Stimulated activated CD4-positive, alpha-beta T cell treated with anti-CD3 and anti-CD28 coated beads, Interleukin-15, amount 100 ng/mL, for 48 hours (primary cell): ENCODE measurements at regions not wholly inside any gene's neighbourhood (a gene's known extent, or its start where the extent isn't known, plus 50 kb on each side); places are given as distances from the start of the nearest gene placed in this dataset.
"Not testable (repeated sequence)": the region's sequence is repeated elsewhere in the genome, so short reads cannot be mapped to it uniquely, and the experiment has no call there.

Source experiments
- DNase-seq, 2 donors: peaks; one replicate each; pipeline ENCODE4 v3.0.0-alpha.2; 2020; ENCODE audit warnings: low read depth in 2 of 2

DNA sequence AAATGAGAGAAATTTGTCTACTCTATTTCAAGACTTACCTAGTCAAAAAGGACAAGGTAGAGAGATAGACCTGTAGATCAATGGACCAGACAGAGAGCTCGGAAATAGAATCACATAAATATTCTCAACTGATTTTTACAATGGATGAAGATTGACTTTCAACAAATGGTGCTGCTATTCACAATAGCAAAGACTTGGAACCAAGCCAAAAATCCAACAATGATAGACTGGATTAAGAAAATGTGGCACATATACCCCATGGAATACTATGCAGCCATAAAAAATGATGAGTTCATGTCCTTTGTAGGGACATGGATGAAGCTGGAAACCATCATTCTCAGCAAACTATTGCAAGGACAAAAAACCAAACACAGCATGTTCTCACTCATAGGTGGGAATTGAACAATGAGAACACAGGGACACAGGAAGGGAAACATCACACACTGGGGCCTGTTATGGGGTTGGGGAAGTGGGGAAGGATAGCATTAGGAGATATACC lies 1128.2 kb downstream of the UQCRFS1 start:
- not testable (repeated sequence) for DNase-seq

DNA sequence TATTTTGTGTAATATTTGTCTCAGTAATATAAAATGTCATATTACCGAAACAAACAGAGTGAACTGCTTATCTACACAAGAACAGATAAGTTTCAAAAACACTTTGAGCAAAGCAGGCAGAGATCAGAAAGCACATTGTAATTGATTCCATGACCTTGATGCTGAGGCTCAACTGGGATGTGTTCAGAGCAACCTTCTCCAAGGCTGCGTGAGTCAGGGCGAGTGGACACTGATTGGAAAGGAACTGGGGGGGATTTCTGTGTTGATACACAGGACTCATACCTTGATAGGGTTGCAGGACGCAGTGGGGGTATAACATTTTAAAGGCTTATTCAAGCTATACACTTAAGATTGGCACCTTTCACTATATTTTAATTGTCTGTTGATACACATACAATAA lies 1136.3 kb downstream of the UQCRFS1 start:
- no peak for DNase-seq

DNA sequence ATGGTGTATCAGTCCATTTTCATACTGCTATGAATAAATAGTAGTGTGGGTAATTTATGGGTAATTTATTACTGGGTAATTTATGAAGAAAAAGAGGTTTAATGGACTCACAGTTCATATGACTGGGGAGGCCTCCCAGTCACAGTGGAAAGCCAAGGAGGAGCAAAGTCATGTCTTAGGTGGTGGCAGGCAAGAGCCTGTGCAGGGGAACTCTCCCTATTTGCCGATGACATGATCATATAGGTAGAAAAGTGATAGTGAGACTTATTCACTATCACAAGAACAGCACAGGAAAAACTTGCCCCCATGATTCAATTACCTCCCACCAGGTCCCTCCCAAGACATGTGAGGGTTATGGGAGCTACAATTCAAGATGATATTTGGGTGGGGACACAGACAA lies 1137.7 kb downstream of the UQCRFS1 start:
- DNase-seq = no peak

DNA sequence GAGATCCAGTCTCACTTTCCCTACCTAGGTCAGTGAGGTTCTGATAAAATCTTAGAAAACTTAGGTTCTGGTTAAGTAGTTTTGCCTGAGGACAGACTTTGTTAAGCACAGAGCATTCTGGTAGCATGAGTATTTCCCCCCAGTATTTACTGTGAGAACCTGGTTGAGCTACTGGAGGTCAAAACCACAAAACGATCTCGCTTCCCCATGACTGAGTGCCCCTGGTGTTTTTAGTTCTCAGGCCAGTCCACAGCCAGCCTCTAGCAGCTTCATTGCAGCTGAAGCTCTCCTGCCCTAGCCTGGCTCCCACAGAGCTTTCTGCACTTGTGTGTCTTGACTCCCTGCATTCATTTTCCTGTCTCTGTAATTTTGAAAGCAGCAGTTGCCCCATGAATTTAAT lies 1138.2 kb downstream of the UQCRFS1 start:
- no peak for DNase-seq

DNA sequence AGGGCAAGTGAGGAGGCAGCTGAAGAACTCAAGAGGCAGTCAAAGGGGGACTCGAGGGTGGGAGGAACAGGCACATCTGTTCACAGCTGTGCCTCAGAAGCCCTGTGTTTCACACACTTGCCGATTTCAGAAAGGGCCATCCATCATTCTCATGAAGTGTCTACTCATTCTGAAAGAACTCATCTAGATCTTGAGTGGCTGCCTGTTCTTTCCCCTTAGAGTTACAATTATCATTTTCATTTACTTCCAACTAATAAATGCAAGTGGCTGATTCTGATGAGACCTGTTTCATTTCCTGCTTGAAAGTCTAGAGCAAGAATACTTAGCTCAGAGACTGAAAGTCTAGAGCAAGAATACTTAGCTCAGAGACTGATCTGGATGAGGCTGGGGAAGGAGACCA lies 1145.1 kb downstream of the UQCRFS1 start:
- DNase-seq = no peak

DNA sequence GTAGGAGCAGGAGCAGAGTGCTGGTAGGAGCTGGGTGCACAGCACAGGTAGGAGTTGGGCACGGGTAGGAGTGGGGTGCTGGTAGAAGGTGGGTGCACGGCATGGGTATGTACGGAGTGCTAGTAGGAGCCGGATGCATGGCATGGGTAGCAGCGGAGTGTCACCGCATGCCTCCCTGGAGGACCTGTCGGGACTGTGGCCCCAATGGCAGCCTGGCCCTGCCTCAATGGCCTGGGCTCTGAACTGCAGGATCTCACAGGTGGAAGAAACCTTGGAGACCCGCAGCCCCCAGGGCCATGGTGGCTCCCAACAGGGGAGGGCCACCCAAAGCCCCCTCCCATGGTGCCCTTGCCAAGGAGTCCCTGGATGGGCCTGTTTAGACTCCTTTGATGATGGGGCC lies 1146.0 kb downstream of the UQCRFS1 start:
- no peak for DNase-seq

DNA sequence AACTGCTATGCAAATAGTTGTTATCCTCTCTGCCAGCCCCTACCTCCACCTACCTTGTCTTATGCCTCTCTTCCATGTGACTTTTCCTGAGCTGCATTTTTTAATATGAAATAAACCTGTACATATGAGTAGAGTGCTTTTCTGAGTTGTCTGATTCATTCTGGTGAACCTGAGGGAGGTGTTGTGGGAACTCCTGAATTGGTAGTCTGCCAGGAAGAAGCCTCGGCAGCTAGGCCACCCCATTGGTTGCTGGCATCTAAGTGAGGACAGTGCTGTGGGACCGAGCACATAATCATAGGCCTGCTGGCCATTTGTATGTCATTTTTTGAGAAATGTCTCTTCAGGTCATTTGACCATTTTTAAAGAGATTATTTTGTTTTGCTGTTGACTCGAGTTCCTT lies 1146.8 kb downstream of the UQCRFS1 start:
- no peak for DNase-seq

DNA sequence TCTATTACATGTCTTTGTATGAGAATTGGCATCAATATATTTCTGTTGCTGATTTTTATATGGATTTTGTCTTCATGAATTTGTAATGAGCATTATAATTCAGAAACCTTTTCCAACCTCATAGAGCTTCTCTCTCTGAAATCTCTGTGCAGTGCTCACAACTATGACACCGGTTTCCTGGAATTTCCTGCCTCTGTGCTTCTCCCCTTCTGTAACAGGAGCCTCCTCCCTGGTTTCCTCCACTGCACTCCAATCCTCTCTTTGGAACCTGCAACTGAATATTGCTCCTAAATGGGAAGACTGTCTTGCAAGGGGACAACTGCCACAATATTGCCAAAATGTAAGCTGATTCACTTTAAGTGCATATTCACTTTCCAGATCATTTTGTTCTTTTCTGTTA lies 1147.9 kb downstream of the UQCRFS1 start:
- DNase-seq = no peak

DNA sequence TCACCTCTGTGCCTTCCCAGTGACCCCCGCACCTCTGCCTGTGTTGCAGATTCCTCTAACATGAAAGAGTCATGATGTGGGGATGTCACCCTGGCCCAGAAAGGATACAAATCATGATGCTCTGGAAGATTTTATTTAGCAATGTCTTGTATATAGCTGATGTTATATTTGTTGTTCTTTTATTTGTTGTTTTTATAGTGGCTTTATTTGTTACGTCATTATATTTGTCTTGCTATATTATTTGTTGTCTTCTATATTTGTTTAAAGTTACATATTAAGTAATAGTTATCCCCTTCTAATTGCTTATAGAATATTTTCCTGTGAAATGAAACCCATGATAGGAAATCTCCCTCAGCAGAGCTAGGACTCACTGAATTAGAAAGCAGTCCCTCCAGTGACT lies 1149.2 kb downstream of the UQCRFS1 start:
- DNase-seq = no peak

DNA sequence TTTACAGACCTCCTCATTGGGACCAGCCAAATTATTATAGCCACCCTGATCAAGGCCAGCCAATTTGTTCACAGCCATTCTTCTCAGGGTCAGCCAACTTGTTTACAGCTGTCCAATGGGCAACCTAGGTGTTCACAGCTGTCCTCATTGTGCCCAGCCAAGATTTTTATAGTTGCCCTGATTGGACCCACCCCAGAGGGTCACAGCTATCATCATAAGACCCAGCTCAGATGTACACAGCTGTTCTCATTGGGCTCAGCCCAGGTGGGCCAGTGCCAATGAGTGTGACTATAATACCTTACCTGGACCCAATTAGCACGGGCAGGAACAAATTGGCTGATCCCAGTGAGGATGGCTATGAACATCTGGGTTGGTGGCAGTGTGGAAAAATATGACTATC lies 1151.8 kb downstream of the UQCRFS1 start:
- DNase-seq = no peak

DNA sequence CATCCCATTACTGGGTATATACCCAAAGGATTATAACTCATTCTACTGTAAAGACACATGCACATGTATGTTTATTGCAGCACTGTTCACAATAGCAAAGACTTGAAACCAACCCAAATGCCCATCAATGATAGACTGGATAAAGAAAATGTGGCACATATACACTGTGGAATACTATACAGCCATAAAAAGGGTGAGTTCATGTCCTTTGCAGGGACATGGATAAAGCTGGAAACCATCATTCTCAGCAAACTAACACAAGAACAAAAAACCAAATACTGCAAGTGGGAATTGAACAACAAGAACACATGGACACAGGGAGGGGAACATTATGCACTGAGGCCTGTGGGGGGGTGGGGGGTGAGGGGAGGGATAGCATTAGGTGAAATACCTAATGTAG lies 1155.9 kb downstream of the UQCRFS1 start:
- not testable (repeated sequence) for DNase-seq

DNA sequence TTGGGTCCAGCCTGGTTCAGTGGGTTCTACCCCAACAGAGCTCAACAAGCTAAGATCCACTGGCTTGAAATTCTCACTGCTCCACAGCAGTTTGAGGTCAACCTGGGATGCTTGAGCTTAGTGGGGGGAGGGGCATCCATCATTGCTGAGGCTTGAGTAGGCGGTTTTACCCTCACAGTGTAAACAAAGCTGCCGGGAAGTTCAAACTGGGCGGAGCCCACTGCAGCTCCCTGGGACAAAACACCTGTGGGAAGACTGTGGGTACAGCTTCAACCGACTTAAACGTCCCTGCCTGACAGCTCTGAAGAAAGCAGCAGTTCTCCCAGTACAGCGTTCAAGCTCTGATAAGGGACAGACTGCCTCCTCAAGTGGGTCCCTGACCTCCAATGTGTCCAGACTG lies 1161.9 kb downstream of the UQCRFS1 start:
- DNase-seq = no peak

DNA sequence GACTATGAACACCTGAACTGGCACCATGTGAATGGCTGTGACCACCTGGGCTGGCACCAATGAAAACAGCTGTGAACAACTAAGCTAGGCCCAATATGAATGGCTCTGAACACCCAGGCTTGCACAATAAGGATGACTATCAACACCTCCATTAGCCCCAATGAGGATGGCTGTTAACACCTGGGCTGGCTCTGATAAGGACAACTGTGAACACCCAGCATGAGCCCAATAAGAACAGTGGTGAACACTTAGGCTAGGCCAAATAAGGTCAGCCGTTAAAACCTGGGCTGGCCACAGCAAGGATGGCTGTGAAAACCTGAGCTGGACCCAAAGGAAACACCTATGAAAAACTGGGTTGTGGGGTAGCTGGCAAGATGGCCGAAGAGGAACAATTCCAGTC lies 1163.1 kb downstream of the UQCRFS1 start:
- no peak for DNase-seq

DNA sequence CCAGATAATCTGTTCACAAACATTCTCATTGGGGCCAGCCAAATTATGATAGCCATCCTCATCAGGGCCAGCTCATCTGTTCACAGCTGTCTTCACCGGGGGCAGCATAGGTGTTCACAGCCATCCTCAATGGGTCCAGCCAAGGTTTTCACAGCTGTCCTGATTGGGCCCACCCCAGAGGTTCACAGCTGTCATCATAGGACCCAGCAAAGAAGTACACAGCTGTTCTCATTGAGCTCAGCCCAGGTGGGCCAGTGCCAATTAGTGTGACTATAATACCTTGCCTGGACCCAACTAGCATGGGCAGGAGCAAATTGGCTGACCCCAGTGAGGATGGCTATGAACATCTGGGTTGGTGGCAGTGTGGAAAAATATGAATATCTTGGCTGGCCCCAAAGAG lies 1166.0 kb downstream of the UQCRFS1 start:
- no peak for DNase-seq

DNA sequence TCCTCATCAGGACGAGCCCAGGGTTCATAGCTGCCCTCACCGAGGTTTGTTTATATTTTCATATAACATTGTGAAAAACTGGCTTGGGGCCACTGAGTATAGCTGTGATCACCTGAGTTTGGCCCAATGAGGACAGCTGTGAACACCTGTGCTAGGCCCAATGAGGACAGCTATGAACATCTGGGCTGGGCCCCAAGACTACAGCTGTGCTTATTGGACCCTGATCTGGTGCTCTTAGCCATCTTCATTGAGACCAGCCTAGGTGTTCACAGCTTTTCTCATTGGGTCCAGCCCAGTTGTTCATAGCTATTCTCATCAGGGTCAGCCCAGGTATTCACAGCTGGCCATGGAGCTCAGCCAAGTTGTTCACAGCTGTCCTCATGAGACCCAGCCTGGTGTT lies 1167.3 kb downstream of the UQCRFS1 start:
- no peak for DNase-seq

DNA sequence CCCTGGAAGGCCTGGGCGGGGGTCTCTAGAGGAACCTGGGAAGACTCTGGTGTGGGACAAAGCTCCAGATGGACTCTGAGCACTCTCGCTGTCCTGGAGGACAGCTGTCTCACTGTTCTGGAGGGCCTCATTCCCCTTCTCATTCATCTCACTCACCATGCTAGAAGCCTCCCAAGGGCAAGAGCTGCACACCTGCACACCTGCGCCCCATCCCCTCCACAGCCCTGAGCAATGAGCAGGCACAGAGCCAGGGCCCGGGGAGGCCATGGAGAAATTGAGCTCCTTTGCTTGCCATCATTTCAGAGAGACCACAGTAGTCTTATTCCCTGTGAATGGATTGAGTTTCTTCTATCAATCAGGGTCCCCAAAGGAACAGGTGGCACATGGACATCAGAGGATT lies 1168.5 kb downstream of the UQCRFS1 start:
- no peak for DNase-seq

DNA sequence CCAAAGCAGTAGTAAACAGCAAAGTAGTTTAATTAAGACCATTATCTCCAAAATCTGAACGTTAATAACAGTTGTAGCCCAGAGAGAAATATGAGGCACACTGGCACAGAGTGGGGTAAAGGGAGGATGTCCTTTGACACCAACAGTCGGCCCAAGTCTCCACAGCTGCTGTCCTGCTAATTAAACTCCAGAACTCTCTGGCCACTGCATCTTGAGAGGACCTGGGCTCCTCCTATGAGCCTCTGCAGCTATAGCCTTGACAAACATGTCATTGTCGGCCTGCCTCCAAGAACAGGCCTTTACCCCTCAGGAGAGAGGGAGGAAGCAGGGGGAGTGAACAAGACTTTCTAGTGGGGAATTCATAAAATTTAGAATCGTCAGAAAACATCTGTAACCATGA lies 1170.4 kb downstream of the UQCRFS1 start:
- DNase-seq = no peak

DNA sequence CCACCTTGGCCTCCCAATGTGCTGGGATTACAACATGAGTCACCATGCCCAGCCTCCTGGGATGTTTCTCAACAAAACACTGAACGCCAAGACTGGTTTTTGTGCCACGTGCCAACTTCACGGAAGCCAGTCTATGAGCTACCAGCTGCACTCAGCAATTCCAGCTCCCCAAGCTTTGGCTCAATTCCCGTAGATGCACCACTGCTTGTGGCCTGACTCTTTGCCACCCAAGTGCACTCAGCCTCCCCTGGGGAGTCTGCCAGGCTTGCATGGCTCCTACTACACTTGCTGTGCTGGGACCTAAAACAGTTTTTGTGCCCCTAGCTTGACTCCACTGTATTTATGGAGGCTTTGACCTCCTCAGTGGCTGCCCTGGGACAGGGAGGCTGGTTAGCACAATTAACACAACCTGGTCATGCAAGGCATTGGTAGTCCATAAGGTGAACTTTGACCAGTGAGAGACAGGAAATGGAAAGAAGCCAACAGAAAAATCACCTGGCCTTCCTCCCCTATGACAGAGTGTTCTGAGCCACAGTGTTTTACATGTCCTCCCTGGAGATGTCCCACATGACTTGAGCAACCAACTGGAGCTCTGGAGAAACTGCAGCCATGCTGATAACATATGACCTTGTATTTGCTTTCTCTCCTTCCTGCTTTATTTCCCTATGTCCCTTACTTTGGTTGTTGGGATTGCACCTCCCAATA lies 1173.1 kb downstream of the UQCRFS1 start:
- no peak for DNase-seq

DNA sequence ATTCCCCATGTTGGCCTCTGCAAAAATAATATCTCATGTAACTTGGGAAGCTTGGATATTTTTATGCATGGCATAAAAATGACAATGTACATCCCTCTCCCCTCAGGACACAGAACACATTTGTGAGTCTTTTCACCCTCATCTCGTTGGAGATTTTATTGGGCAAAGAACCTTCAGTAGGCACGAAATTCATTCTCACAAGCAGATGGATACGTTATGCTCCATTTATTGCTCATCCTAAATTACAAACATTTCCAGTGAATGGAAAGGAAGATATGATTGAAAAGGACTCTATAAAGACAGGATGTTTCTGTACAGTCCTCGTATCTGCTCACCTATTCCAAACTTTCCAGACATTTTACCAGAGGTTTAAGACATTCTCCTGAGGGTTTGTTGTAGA lies 1175.8 kb downstream of the UQCRFS1 start:
- no peak for DNase-seq

DNA sequence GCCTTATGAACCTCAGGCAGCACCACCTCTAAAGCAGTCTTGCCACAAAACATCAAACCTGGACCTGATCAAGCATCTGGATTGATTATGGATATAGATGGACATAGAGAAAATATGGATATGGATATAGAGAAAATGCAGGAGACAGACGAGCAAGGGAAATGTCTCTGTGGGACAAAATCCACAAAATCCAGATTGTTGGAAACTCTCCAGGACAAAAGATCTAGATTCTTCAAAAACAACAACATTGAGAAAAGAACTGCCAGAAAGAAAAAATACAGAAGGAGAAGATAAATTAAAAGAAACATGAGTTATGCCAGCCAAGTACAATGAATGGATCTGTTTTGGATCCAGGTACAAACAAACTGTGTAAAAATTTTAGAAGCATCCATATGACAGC lies 1176.5 kb downstream of the UQCRFS1 start:
- DNase-seq = no peak

DNA sequence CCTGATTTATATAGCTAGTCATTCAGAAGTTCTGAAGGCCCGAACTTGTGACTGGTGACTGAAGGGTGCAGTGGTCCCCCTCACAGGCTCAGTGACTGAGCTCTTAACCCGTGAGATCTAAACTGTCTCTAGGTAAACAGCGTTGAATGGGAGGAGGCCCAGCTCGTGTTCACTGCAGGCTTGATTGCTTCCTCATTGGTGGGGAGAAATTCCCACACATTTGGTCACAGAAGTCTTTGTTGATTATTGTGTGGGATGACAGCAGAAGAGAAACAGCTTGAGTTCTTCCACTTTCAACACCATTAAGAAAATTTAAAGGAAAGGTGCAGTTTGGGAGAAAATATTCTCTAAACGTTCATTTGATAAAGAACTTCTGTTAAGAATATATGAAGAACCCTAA lies 1178.0 kb downstream of the UQCRFS1 start:
- no peak for DNase-seq

DNA sequence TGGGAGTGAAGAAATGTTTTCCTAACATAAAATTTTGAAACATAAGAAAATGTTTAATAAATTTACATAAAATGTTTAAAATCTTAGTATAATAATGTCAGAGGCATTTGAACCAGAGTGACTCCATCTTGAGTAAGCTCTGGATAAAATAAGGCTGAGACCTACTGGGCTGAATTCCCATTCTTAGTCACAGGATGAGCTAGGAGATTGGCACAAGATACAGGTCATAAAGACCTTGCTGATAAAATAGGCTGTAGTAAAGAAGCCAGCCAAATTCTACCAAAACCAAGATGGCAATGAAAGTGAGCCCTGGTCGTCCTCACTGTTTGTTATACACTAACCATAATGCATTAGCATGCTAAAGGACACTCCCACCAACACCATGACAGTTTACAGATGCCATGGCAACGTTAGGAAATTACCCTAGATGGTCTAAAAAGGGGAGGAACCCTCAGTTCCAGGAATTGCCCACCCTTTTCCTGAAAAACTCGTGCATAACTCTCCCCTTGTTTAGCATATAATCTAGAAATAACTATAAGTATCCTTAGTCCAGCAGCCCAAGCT lies 1184.0 kb downstream of the UQCRFS1 start:
- no peak for DNase-seq

DNA sequence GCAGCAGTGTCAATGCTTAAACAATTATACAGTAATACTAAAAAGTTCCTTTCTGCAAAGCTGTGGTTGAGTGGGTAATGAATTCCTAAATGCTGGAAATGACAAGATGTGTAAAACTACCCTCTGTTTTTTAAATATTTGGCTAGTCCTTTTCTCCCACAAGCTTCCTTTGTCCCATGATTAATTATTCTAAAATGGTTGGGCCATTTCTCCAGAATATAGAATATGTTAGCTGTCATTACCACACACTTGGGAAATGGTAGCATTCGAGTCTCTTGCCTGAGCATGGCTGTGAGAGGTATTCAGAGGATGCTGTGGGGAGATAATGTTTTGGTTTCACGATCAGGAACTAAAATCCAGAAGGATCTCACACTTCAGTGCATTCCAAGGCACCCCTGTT lies 1185.8 kb downstream of the UQCRFS1 start:
- DNase-seq = no peak

DNA sequence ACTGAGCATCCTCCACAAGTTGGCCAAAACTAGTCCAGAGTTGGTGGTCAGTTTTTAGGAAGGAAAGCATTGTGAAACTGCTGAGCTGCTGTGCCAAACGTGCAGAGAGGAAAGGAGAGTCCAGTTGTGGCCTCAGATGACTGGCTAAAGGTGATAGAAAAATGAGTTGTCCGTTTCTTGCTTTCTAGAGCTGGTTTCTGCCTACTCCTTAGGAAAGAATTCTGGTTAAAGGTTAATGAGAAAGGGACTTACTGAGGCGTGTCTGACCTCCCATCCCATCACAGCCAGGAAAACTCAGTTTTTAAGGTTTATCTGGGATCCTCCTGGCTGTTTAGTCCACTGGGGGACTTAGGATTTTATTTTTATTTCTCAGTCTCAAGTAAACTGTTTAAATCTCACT lies 1186.3 kb downstream of the UQCRFS1 start:
- no peak for DNase-seq
